ENCODE measurements at regions not wholly inside any gene's neighbourhood (a gene's known extent, or its start where the extent isn't known, plus 50 kb on each side); places are given as distances from the start of the nearest gene placed in this dataset.
"Not testable (repeated sequence)": the region's sequence is repeated elsewhere in the genome, so short reads cannot be mapped to it uniquely, and the experiment has no call there.

- TF ChIP-seq POLR2A, CTCF, EP300, POLR2AphosphoS5 (IDR thresholded peaks at IDR 0.05): not testable (repeated sequence)
Observed at GRCh38 chr16:29273298-29274054, 133.0 kb downstream of the NPIPB11 start.
